Liver (tissue), 3 donors: ENCODE measurements at regions not wholly inside any gene's neighbourhood (a gene's known extent, or its start where the extent isn't known, plus 50 kb on each side); places are given as distances from the start of the nearest gene placed in this dataset.

Source experiments
- GABPA ChIP-seq, 2 donors: IDR thresholded peaks in 1 of 2; conservative IDR thresholded peaks in 1 of 2; 2 replicates each; pipeline ENCODE4 v1.6.1; 2016; ENCODE audit warnings: antibody characterized with exemption in 2 of 2, mild to moderate bottlenecking in 1 of 2, moderate library complexity in 1 of 2
- HNF4G ChIP-seq: IDR thresholded peaks from 2 replicates; pipeline ENCODE4 v1.6.1; 2016; ENCODE audit warnings: antibody characterized with exemption
- JUND ChIP-seq, 2 donors: IDR thresholded peaks; 2 replicates each; pipeline ENCODE4 v1.6.1; 2016; ENCODE audit warnings: antibody characterized with exemption in 2 of 2
- MAX ChIP-seq: IDR thresholded peaks from 2 replicates; pipeline ENCODE4 v1.6.1; 2016; ENCODE audit warnings: antibody characterized with exemption
- NR2F2 ChIP-seq: IDR thresholded peaks from 2 replicates; pipeline ENCODE4 v1.6.1; 2016; ENCODE audit warnings: antibody characterized with exemption
- RAD21 ChIP-seq, 2 donors: IDR thresholded peaks; 2 replicates each; pipeline ENCODE4 v1.6.1; 2016; ENCODE audit warnings: antibody characterized with exemption in 2 of 2, mild to moderate bottlenecking in 2 of 2
- REST ChIP-seq: IDR thresholded peaks from 2 replicates; pipeline ENCODE4 v1.6.1; 2016; ENCODE audit warnings: antibody characterized with exemption, mild to moderate bottlenecking
- RXRA ChIP-seq, 2 donors: IDR thresholded peaks; 2 replicates each; pipeline ENCODE4 v1.6.1; 2017 to 2018; ENCODE audit warnings: antibody characterized with exemption in 2 of 2, mild to moderate bottlenecking in 1 of 2
- TAF1 ChIP-seq: conservative IDR thresholded peaks from 2 replicates; pipeline ENCODE4 v1.6.1; 2016; ENCODE audit warnings: antibody characterized with exemption, mild to moderate bottlenecking
- TF ChIP-seq, protein P1 (sequence below): fragments of 150-350 bp; IDR thresholded peaks from 2 replicates; pipeline ENCODE4 v1.5.1; 2017; ENCODE audit warnings: improper control_type of control experiment, low read depth, low read length; ENCODE audit not compliant: missing input control
- TF ChIP-seq, protein P2 (sequence below): IDR thresholded peaks from 2 replicates; pipeline ENCODE4 v1.6.1; 2016; ENCODE audit warnings: antibody characterized with exemption
- donor health status: healthy.
- donor health status: healthy.

GRCh38 chr14:59087711-59088110 is 100.8 kb upstream of the DAAM1 start:
- TF ChIP-seq, protein P1, sequence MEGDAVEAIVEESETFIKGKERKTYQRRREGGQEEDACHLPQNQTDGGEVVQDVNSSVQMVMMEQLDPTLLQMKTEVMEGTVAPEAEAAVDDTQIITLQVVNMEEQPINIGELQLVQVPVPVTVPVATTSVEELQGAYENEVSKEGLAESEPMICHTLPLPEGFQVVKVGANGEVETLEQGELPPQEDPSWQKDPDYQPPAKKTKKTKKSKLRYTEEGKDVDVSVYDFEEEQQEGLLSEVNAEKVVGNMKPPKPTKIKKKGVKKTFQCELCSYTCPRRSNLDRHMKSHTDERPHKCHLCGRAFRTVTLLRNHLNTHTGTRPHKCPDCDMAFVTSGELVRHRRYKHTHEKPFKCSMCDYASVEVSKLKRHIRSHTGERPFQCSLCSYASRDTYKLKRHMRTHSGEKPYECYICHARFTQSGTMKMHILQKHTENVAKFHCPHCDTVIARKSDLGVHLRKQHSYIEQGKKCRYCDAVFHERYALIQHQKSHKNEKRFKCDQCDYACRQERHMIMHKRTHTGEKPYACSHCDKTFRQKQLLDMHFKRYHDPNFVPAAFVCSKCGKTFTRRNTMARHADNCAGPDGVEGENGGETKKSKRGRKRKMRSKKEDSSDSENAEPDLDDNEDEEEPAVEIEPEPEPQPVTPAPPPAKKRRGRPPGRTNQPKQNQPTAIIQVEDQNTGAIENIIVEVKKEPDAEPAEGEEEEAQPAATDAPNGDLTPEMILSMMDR, result no peak
- no peak for TF ChIP-seq REST
- TF ChIP-seq RAD21 (IDR thresholded peaks at IDR 0.05), result no peak
- TF ChIP-seq MAX, result no peak
- no peak for TF ChIP-seq NR2F2
- no peak for TF ChIP-seq JUND (IDR thresholded peaks at IDR 0.05)
- TF ChIP-seq GABPA (IDR thresholded peaks at IDR 0.05 in 1 of 2, conservative IDR thresholded peaks at IDR 0.05 in 1 of 2), result no peak
- TF ChIP-seq HNF4G, result no peak
- TF ChIP-seq RXRA (IDR thresholded peaks at IDR 0.05), result no peak
- TF ChIP-seq, protein P2, sequence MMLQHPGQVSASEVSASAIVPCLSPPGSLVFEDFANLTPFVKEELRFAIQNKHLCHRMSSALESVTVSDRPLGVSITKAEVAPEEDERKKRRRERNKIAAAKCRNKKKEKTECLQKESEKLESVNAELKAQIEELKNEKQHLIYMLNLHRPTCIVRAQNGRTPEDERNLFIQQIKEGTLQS, result no peak
- no peak for TF ChIP-seq TAF1
